ENCODE measurements at regions not wholly inside any gene's neighbourhood (a gene's known extent, or its start where the extent isn't known, plus 50 kb on each side); places are given as distances from the start of the nearest gene placed in this dataset.
"Not testable (repeated sequence)": the region's sequence is repeated elsewhere in the genome, so short reads cannot be mapped to it uniquely, and the experiment has no call there.

DNA sequence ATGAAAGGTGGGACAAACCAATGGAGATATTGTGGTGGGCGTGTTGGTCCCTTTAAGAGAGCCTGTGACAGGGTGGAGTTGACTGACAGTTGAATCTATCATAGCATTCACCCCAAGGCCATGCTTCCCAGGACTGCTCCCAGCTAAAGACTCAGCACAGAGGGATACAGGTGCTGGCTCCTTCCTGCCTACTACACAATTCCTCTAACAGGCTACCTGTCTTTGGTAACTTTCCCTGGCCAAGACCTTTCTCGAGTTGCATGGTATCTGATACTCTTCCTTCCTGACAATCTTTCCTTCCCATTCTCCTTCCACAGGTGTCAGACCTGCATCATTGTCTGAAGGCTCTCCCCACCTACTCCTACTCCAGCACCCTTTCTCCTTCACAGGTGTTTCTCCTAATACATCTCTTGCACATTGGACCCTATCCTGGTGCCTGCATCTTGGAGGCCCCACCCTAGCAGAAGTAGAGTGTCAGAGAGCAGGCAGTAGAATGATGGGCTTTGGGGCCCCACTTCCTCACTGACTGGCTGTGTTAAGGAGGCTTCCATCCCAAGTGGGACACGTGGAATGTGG is 120.7 kb upstream of the ALDH1B1 start:
- ATAC-seq (no peak), DNase-seq (no peak)
- intact Hi-C loops (cut with micrococcal nuclease): no loop called here

GRCh38 chr9:38269775-38270174 is 122.7 kb upstream of the ALDH1B1 start:
- DNase-seq: no peak
- ATAC-seq: no peak
- intact Hi-C loops (cut with micrococcal nuclease): no loop called here

DNA sequence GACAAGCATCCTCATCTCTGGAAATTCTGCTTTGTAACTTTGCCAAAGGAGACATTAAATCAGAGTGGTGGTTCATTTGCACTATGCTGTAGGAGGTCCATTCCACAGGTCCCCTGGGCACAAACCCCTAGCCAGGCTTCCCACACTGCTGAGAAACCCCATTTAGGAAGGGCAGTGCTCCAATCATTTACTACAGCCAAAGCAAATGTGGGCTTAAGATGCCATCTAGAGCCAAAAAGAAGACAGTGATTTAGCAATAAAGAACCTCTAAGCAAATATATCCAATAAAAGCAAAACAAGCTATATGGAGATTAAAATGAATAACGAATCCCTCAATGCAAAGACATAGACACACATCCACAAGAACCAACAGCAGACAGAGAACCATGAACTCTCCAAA is 129.0 kb upstream of the ALDH1B1 start:
- DNase-seq (no peak), ATAC-seq (no peak)
- intact Hi-C loops (cut with micrococcal nuclease): no loop called here

DNA sequence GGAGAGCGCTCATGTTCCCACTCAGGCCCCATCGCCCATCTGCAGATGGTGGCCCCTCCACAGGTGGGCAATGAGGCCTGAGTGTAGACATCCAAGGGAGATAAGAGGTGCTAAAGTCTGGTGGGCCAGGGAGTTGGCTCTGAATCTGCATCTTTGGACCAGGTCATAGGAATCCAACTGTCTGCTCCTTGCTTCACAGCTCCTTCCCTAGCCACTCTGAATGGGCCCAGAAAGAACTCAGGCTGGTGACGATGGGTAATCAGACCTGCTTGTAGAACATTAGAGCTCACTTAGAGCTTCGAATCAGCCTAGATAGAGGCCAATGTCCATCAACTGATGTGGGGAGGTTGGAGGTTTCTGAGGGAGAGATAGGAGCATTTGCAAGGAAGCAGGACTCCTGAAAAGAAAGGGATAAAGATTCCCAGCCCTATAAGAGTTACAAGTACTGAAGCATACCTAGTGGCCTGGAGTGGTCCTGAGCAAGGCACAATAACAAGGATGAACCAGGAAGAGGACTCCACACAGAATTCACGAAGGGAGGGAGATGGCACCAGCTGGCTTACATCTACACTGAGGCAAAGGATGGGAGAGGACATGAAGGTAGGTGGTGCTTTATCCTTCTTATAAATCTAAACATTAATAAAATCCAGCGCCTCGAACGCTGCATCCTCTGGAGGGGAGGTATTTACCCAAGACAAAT is 132.8 kb upstream of the ALDH1B1 start:
- no peak for DNase-seq
- ATAC-seq: no peak
- intact Hi-C loops (cut with micrococcal nuclease): no loop called here

DNA sequence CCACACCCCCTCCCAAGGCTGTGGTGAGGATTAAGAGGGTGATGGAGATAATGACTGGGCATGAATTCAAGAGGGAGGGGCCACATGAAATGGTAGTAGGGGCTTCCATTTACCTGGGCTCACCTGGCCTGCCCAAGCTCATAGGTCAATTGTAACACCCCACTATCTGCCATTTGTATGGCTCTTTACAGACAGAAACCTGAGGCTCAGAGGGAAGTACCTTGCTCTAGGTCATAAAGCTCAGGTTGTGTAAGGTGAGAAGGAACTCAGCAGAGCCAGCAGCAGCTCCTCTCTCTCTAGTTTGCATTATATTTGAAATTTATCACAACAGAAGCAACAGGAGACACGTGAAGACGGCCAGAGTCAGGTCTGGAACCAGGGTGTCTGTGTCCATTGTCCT is 133.4 kb upstream of the ALDH1B1 start:
- ATAC-seq (no peak), DNase-seq (no peak)
- intact Hi-C loops (cut with micrococcal nuclease): no loop called here

DNA sequence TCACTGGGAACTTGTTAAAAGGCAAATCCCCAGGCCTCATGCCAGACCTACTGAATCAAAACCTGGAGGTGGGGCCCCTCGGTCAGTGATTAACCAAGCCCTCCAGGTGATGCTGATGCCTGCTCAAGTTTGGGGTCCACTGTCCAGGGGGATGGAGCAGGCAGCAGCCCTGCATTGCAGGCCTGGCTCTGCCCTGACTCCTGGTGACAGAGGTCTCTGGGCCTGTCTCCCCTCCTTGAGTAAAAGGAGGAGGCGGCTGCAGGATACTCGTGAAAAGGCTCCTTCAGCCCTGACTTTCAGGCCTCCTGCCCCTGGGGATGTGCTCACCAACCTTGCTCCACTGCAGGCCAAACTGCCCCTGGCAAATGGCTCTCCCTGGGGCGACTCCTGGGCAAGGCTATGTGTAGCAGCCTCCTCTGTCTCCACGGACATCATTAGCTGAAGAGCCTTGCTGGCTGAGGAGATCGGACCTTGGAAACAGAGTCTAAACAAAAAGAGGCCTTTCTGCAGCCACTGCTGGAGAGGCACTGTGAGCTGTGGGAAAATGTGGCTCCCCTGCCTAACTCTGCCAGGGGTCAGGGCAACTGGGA is 134.8 kb upstream of the ALDH1B1 start:
- DNase-seq: no peak
- intact Hi-C loops (cut with micrococcal nuclease): no loop called here
- no peak for ATAC-seq

GRCh38 chr9:38256461-38256860 is 136.0 kb upstream of the ALDH1B1 start:
- intact Hi-C loops (cut with micrococcal nuclease): no loop called here
- DNase-seq (no peak), ATAC-seq (no peak)

- intact Hi-C loops (cut with micrococcal nuclease): no loop called here
- no peak for DNase-seq
- no peak for ATAC-seq
Observed at GRCh38 chr9:38255599-38255998, 136.9 kb upstream of the ALDH1B1 start.

- ATAC-seq: no peak
- DNase-seq: no peak
- intact Hi-C loops (cut with micrococcal nuclease): no loop called here
Observed at GRCh38 chr9:38254756-38255155, 137.7 kb upstream of the ALDH1B1 start.

- ATAC-seq: no peak
- DNase-seq: no peak
- intact Hi-C loops (cut with micrococcal nuclease): no loop called here
Observed at GRCh38 chr9:38254151-38254550, 138.4 kb upstream of the ALDH1B1 start.

GRCh38 chr9:38253200-38253599 is 139.3 kb upstream of the ALDH1B1 start:
- no peak for ATAC-seq
- intact Hi-C loops (cut with micrococcal nuclease): no loop called here
- no peak for DNase-seq

DNA sequence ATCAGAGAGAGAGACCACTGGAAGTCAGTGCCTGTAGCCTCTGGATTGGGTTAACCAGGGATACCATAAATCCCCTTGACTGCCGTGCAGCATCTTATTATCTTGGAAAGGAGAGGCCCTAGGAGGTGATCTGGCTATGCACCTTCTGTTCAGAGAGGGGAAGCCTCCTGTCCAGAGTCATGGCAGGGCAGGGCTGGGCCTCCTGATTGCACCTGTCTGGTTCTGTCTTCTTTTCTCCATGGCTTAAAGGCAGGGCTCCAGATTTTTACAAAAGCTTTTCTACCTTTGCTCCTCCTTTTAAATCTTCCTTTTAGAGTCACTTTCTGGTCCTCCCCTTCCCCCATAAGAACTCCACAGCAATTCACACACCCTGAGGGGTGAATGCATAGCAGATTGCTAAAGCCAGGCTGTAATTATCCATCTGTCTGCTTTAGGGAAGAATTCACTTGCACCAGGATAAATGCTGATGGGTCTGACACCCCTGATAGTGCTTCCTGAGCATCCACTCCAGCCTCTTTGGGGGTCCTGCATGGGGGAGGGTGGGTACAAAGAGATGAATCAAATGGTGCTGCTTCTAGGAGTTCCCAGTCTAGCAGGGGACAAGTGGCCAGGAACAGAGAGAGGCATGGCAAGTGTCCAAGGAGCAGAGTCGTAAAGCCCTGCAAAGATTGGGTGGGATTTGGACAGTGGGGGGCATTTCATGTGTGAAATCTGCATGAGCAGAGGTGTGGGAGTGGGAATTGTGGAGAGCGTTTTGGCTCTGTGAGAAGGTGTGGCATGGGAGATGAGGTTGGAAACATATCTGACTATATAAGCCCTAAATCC is 141.3 kb upstream of the ALDH1B1 start:
- intact Hi-C loops (cut with micrococcal nuclease): no loop called here
- ATAC-seq: no peak
- DNase-seq: no peak

GRCh38 chr9:38250279-38251035 is 142.0 kb upstream of the ALDH1B1 start:
- ATAC-seq (no peak), DNase-seq (no peak)
- intact Hi-C loops (cut with micrococcal nuclease): no loop called here

- intact Hi-C loops (cut with micrococcal nuclease): no loop called here
- ATAC-seq (no peak), DNase-seq (no peak)
Observed at GRCh38 chr9:38249587-38250210, 142.8 kb upstream of the ALDH1B1 start.

- DNase-seq (no peak), ATAC-seq (no peak)
- intact Hi-C loops (cut with micrococcal nuclease): no loop called here
Observed at GRCh38 chr9:38249049-38249448, 143.5 kb upstream of the ALDH1B1 start.

DNA sequence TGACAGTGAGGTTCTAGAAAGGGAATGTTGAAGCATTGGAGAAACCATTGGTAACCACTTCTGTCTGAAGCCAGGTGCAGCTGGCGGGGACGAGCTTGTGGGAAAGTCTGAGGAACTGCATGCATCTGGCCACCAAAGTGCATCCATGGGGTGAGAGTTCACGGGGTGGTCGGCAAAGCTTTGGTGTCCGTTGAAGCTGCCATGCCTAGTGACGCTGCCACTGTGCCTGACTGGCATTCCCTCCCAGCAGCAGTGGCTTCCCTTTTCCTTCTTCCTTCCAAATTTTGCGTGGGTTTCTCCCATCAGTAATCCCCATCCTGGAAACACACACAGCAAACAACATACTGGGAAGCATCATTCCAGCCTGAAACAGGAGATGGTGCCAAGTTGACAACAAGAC is 145.7 kb upstream of the ALDH1B1 start:
- ATAC-seq: no peak
- intact Hi-C loops (cut with micrococcal nuclease): no loop called here
- no peak for DNase-seq

GRCh38 chr9:38244971-38245370 is 147.5 kb upstream of the ALDH1B1 start:
- intact Hi-C loops (cut with micrococcal nuclease): no loop called here
- DNase-seq (no peak), ATAC-seq (no peak)

DNA sequence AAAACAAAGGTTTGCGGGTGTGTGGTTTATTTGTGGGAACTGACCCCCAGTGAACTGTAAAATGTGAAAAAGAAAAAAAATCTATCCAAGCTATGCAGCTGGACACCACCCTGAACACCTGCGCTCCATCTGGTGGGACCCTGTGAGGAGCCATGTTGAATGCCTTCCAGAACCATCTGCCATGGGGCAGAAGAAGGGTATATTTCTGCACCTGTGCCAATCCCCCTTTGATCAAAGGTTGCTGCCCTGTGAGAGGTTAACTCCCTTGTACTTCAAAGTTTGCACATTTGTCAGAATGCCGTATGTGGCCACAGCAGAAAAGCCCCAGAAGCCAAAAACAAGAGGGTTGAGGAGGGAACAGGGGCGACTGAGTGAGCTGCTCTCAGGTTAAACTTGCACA is 148.5 kb upstream of the ALDH1B1 start:
- intact Hi-C loops (cut with micrococcal nuclease): no loop called here
- DNase-seq (no peak), ATAC-seq (no peak)

DNA sequence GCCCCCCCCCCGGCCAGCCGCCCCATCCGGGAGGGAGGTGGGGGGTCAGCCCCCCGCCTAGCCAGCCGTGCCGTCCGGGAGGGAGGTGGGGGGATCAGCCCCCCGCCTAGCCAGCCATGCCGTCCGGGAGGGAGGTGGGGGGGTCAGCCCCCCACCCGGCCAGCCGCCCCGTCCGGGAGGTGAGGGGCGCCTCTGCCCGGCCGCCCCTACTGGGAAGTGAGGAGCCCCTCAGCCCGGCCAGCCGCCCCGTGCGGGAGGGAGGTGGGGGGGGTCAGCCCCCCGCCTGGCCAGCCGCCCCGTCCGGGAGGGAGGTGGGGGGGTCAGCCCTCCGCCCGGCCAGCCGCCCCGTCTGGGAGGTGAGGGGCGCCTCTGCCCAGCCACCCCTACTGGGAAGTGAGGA is 150.4 kb upstream of the ALDH1B1 start:
- DNase-seq; ATAC-seq; intact Hi-C loops (cut with micrococcal nuclease): not testable (repeated sequence)

All from left ventricle myocardium superior (tissue), 1 donor.